Neural cell (in vitro differentiated cells): ENCODE measurements at regions not wholly inside any gene's neighbourhood (a gene's known extent, or its start where the extent isn't known, plus 50 kb on each side); places are given as distances from the start of the nearest gene placed in this dataset.

Experiments
- H2AFZ ChIP-seq: fragments of 200-600, 300-800 bp; sonication (generic), shearing (Covaris generic); 2 replicates; pipeline ENCODE4 v1.6.0; 2014; ENCODE audit warnings: low read depth, mild to moderate bottlenecking, antibody characterized with exemption, low read length, moderate library complexity
- H3F3A ChIP-seq: fragments of 200-600 bp; shearing (Covaris generic); 2 replicates; pipeline ENCODE4 v1.6.1; 2016; ENCODE audit warnings: mild to moderate bottlenecking, moderate library complexity, mixed read lengths, antibody characterized with exemption, low read length; ENCODE audit not compliant: insufficient read depth, poor library complexity, severe bottlenecking
- H3K27ac ChIP-seq: fragments of 200-600, 300-800 bp; sonication (generic), shearing (Covaris generic); 2 replicates; pipeline ENCODE4 v1.5.1; 2014; ENCODE audit warnings: mild to moderate bottlenecking, low read length, moderate library complexity
- H3K27me3 ChIP-seq: fragments of 300-800, 200-600 bp; sonication (generic), shearing (Covaris generic); 2 replicates; pipeline ENCODE4 v1.6.0; 2014; ENCODE audit warnings: mild to moderate bottlenecking, low read depth, low read length, moderate library complexity; ENCODE audit not compliant: insufficient read depth
- H3K36me3 ChIP-seq: fragments of 300-800, 200-600 bp; sonication (generic), shearing (Covaris generic); 2 replicates; pipeline ENCODE4 v1.5.1; 2014; ENCODE audit warnings: mild to moderate bottlenecking, antibody characterized with exemption, low read length, moderate library complexity; ENCODE audit not compliant: insufficient read depth
- H3K4me2 ChIP-seq: fragments of 300-800, 200-600 bp; sonication (generic), shearing (Covaris generic); 2 replicates; pipeline ENCODE4 v1.6.0; 2014; ENCODE audit warnings: mild to moderate bottlenecking, low read length
- H3K4me3 ChIP-seq: fragments of 300-800, 200-600 bp; sonication (generic), shearing (Covaris generic); 2 replicates; pipeline ENCODE4 v1.5.1; 2014; ENCODE audit warnings: mild to moderate bottlenecking, low read length, moderate library complexity
- H3K79me2 ChIP-seq: fragments of 200-600 bp; shearing (Covaris generic); replicated peaks from 2 replicates; pipeline ENCODE4 v1.6.0; 2014; ENCODE audit warnings: mild to moderate bottlenecking, low read length, moderate library complexity; ENCODE audit not compliant: insufficient read depth
- H3K9ac ChIP-seq: fragments of 300-800, 200-600 bp; sonication (generic), shearing (Covaris generic); 2 replicates; pipeline ENCODE4 v1.6.1; 2016; ENCODE audit warnings: mild to moderate bottlenecking, low read length, mixed read lengths
- H3K9me2 ChIP-seq: fragments of 200-600 bp; shearing (Covaris generic); 2 replicates; pipeline ENCODE4 v1.6.1; 2016; ENCODE audit warnings: mild to moderate bottlenecking, low read length, mixed read lengths; ENCODE audit not compliant: insufficient read depth
- H3K9me3 ChIP-seq: fragments of 200-600, 300-800 bp; sonication (generic), shearing (Covaris generic); 2 replicates; pipeline ENCODE4 v1.6.1; 2016; ENCODE audit warnings: mild to moderate bottlenecking, mixed run types, low read length, moderate library complexity, mixed read lengths
- H4K20me1 ChIP-seq: fragments of 200-600 bp; shearing (Covaris generic); 2 replicates; pipeline ENCODE4 v1.6.1; 2016; ENCODE audit warnings: mild to moderate bottlenecking, mixed run types; ENCODE audit not compliant: insufficient read depth
- EP300 ChIP-seq: fragments of 450-650 bp; conservative IDR thresholded peaks from 2 replicates; pipeline ENCODE4 v1.6.1; 2014; ENCODE audit warnings: antibody characterized with exemption, mild to moderate bottlenecking, moderate library complexity; ENCODE audit not compliant: poor library complexity, severe bottlenecking
- EZH2 ChIP-seq: fragments of 200-600, 300-800 bp; shearing (Covaris generic), sonication (generic); IDR thresholded peaks from 2 replicates; pipeline ENCODE4 v1.6.1; 2014; ENCODE audit warnings: antibody characterized with exemption, low read length, borderline replicate concordance, mild to moderate bottlenecking; ENCODE audit not compliant: insufficient read depth, poor library complexity, severe bottlenecking
- MXI1 ChIP-seq: fragments of 450-650 bp; conservative IDR thresholded peaks from 2 replicates; pipeline ENCODE4 v1.6.1; 2014; ENCODE audit warnings: antibody characterized with exemption, mild to moderate bottlenecking; ENCODE audit not compliant: poor library complexity, severe bottlenecking
- POLR2AphosphoS5 ChIP-seq: IDR thresholded peaks from 2 replicates; pipeline ENCODE4 v1.6.1; 2012
- RAD21 ChIP-seq: fragments of 450-650 bp; conservative IDR thresholded peaks from 2 replicates; pipeline ENCODE4 v1.6.1; 2014; ENCODE audit warnings: antibody characterized with exemption, mild to moderate bottlenecking, moderate library complexity
- SMC3 ChIP-seq: fragments of 450-650 bp; conservative IDR thresholded peaks from 2 replicates; pipeline ENCODE4 v1.6.1; 2014; ENCODE audit warnings: antibody characterized with exemption, mild to moderate bottlenecking, moderate library complexity; ENCODE audit not compliant: poor library complexity
- TAF1 ChIP-seq: IDR thresholded peaks from 2 replicates; pipeline ENCODE4 v1.6.1; 2012; ENCODE audit warnings: low read depth
- TF ChIP-seq, protein P1 (sequence below): fragments of 450-650 bp; IDR thresholded peaks from 2 replicates; pipeline ENCODE4 v1.5.1; 2014; ENCODE audit warnings: antibody characterized with exemption, mild to moderate bottlenecking, moderate library complexity; ENCODE audit not compliant: poor library complexity, severe bottlenecking
- TF ChIP-seq, protein P2 (sequence below): IDR thresholded peaks from 2 replicates; pipeline ENCODE4 v1.6.1; 2012; ENCODE audit warnings: borderline replicate concordance

DNA sequence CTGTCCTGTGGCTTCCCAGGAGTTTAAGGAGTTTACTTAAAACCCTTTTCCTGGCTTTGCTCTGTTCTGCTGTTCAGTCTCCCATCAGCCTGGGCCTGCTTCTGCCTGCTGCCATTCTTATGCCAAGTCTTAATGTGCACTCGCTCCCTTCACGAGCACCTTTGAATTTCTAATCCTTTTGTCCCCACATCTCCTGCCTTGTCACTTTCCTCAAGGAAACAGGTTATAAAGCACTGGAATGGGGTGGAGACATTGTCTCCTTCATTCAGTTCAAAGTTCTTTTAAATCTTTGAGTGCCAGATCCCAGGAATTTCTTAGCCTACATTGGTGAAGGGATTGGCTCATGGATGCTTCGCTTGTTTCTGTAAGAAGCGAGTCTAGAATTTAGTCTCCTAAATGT lies 87.2 kb upstream of the LIFR start:
- Histone ChIP-seq H3K36me3 (no peaks in the 10 kb centered on the region), H3K27me3 (no peaks in the 10 kb centered on the region), H3K9ac (no peak overlapping the region), H3K4me3 (no peak overlapping the region), H3K79me2 (no peaks in the 10 kb centered on the region), H3K27ac (no peak overlapping the region), H3K9me2 (no peaks in the 10 kb centered on the region), H4K20me1 (no peaks in the 10 kb centered on the region), H3K4me2 (no peak overlapping the region), H2AFZ (no peak overlapping the region), H3K9me3 (no peaks in the 10 kb centered on the region), H3F3A (no peaks in the 10 kb centered on the region)
- no peak for TF ChIP-seq MXI1
- TF ChIP-seq RAD21, result no peak
- TF ChIP-seq, protein P1, sequence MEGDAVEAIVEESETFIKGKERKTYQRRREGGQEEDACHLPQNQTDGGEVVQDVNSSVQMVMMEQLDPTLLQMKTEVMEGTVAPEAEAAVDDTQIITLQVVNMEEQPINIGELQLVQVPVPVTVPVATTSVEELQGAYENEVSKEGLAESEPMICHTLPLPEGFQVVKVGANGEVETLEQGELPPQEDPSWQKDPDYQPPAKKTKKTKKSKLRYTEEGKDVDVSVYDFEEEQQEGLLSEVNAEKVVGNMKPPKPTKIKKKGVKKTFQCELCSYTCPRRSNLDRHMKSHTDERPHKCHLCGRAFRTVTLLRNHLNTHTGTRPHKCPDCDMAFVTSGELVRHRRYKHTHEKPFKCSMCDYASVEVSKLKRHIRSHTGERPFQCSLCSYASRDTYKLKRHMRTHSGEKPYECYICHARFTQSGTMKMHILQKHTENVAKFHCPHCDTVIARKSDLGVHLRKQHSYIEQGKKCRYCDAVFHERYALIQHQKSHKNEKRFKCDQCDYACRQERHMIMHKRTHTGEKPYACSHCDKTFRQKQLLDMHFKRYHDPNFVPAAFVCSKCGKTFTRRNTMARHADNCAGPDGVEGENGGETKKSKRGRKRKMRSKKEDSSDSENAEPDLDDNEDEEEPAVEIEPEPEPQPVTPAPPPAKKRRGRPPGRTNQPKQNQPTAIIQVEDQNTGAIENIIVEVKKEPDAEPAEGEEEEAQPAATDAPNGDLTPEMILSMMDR, result no peak
- no peak for TF ChIP-seq TAF1
- TF ChIP-seq, protein P2, sequence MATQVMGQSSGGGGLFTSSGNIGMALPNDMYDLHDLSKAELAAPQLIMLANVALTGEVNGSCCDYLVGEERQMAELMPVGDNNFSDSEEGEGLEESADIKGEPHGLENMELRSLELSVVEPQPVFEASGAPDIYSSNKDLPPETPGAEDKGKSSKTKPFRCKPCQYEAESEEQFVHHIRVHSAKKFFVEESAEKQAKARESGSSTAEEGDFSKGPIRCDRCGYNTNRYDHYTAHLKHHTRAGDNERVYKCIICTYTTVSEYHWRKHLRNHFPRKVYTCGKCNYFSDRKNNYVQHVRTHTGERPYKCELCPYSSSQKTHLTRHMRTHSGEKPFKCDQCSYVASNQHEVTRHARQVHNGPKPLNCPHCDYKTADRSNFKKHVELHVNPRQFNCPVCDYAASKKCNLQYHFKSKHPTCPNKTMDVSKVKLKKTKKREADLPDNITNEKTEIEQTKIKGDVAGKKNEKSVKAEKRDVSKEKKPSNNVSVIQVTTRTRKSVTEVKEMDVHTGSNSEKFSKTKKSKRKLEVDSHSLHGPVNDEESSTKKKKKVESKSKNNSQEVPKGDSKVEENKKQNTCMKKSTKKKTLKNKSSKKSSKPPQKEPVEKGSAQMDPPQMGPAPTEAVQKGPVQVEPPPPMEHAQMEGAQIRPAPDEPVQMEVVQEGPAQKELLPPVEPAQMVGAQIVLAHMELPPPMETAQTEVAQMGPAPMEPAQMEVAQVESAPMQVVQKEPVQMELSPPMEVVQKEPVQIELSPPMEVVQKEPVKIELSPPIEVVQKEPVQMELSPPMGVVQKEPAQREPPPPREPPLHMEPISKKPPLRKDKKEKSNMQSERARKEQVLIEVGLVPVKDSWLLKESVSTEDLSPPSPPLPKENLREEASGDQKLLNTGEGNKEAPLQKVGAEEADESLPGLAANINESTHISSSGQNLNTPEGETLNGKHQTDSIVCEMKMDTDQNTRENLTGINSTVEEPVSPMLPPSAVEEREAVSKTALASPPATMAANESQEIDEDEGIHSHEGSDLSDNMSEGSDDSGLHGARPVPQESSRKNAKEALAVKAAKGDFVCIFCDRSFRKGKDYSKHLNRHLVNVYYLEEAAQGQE, result no peak
- TF ChIP-seq SMC3, result no peak
- TF ChIP-seq EZH2, result no peak
- TF ChIP-seq POLR2AphosphoS5, result no peak
- no peak for TF ChIP-seq EP300

DNA sequence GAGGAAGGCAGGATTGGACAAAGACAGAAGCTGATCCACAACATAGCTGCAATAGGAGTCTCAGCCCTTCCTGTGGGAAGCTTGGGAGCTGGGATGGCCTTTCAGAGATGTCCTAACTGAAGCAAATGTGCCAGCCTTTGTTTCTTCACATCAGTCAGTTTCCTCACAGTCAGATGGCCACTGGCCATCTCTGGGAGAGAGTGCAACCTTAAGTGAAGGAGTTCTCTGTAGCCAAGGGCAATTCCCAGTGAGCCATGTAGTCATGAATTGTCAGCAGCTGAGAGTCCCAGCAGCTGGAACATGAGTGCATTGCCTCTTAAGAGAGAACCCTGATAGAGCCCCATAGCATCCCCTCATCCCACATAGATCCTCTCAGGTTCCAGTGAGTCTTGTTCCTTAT lies 89.1 kb upstream of the LIFR start:
- Histone ChIP-seq H2AFZ (no peak overlapping the region), H3K4me2 (no peak overlapping the region), H3K9me3 (no peaks in the 10 kb centered on the region), H3K9me2 (no peaks in the 10 kb centered on the region), H3F3A (no peaks in the 10 kb centered on the region), H3K4me3 (no peak overlapping the region), H3K79me2 (no peaks in the 10 kb centered on the region), H4K20me1 (no peaks in the 10 kb centered on the region), H3K27ac (no peak overlapping the region), H3K27me3 (no peaks in the 10 kb centered on the region), H3K9ac (no peak overlapping the region), H3K36me3 (no peaks in the 10 kb centered on the region)
- TF ChIP-seq TAF1 (no peak), SMC3 (no peak), EP300 (no peak), POLR2AphosphoS5 (no peak), EZH2 (no peak), RAD21 (no peak), MXI1 (no peak)
- TF ChIP-seq, protein P1, result no peak
- TF ChIP-seq, protein P2, result no peak
